ENCODE measurements at regions not wholly inside any gene's neighbourhood (a gene's known extent, or its start where the extent isn't known, plus 50 kb on each side); places are given as distances from the start of the nearest gene placed in this dataset.

GRCh38 chr18:46282177-46282570 lies 178.0 kb downstream of the HAUS1 start:
- TF ChIP-seq, protein P1, sequence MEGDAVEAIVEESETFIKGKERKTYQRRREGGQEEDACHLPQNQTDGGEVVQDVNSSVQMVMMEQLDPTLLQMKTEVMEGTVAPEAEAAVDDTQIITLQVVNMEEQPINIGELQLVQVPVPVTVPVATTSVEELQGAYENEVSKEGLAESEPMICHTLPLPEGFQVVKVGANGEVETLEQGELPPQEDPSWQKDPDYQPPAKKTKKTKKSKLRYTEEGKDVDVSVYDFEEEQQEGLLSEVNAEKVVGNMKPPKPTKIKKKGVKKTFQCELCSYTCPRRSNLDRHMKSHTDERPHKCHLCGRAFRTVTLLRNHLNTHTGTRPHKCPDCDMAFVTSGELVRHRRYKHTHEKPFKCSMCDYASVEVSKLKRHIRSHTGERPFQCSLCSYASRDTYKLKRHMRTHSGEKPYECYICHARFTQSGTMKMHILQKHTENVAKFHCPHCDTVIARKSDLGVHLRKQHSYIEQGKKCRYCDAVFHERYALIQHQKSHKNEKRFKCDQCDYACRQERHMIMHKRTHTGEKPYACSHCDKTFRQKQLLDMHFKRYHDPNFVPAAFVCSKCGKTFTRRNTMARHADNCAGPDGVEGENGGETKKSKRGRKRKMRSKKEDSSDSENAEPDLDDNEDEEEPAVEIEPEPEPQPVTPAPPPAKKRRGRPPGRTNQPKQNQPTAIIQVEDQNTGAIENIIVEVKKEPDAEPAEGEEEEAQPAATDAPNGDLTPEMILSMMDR (IDR thresholded peaks at IDR 0.05): no peak
- TF ChIP-seq ZFX (IDR thresholded peaks at IDR 0.05; ENCODE audit: borderline replicate concordance): no peak

All from 22Rv1 (cell line).